ENCODE measurements at regions not wholly inside any gene's neighbourhood (a gene's known extent, or its start where the extent isn't known, plus 50 kb on each side); places are given as distances from the start of the nearest gene placed in this dataset.

- no peak overlapping the region for H4K5ac ChIP-seq (ENCODE audit: insufficient read length, low read depth, low read length)
- no peak overlapping the region for H2BK12ac ChIP-seq (ENCODE audit: insufficient read length, low read depth, low read length)
- no peak overlapping the region for H3K56ac ChIP-seq (ENCODE audit: insufficient read length, low read depth, low read length)
- H3K14ac ChIP-seq (ENCODE audit: insufficient read depth, low read length): no peak overlapping the region
- H4K20me1 ChIP-seq (ENCODE audit: control insufficient read depth, insufficient read depth, insufficient read length): no peaks in the 10 kb centered on the region
- H2BK5ac ChIP-seq (ENCODE audit: insufficient read length, low read length): no peak overlapping the region
- H3K4me3 Mint-ChIP-seq: no peak overlapping the region
- no peaks in the 10 kb centered on the region for H3K4me1 ChIP-seq (ENCODE audit: insufficient read depth, low read length)
- H2BK120ac ChIP-seq (ENCODE audit: low read depth, low read length, poor library complexity, severe bottlenecking): no peak overlapping the region
- H3K4ac ChIP-seq (ENCODE audit: low read depth, low read length): no peak overlapping the region
- no peaks in the 10 kb centered on the region for H3K79me1 ChIP-seq (ENCODE audit: insufficient read depth, low read depth, low read length, poor library complexity, severe bottlenecking)
- H3K9me3 Mint-ChIP-seq: peaks cover 15 to 21% of the 10 kb centered on the region in 2 experiments
- H2AFZ ChIP-seq (ENCODE audit: low read length): no peak overlapping the region
- H4K91ac ChIP-seq (ENCODE audit: insufficient read length, low read depth, low read length): no peak overlapping the region
- no peak overlapping the region for H3K18ac ChIP-seq (ENCODE audit: insufficient read length, low read depth, low read length)
- peaks cover 5 to 18% (median 11%) of the 10 kb centered on the region in 3 experiments for H3K36me3 Mint-ChIP-seq (ENCODE audit: insufficient read depth in 1 of 3, low read depth in 3 of 3)
- no peaks in the 10 kb centered on the region for H3K27me3 ChIP-seq (ENCODE audit: insufficient read depth, low read length)
- H3K4me2 ChIP-seq (ENCODE audit: insufficient read depth, insufficient read length, low read length): no peak overlapping the region
- no peak overlapping the region for H3K9ac ChIP-seq (ENCODE audit: extremely low read depth, insufficient read length, low read length)
- no peak overlapping the region for H2BK20ac ChIP-seq (ENCODE audit: low read depth, low read length, poor library complexity, severe bottlenecking)
- no peaks in the 10 kb centered on the region for H3K9me3 ChIP-seq (ENCODE audit: control insufficient read depth, low read depth, low read length)
- H3K79me2 ChIP-seq (ENCODE audit: insufficient read depth, low read length): no peaks in the 10 kb centered on the region
- no peak overlapping the region for H3T11ph ChIP-seq (ENCODE audit: low read length)
- TF ChIP-seq, protein P1, sequence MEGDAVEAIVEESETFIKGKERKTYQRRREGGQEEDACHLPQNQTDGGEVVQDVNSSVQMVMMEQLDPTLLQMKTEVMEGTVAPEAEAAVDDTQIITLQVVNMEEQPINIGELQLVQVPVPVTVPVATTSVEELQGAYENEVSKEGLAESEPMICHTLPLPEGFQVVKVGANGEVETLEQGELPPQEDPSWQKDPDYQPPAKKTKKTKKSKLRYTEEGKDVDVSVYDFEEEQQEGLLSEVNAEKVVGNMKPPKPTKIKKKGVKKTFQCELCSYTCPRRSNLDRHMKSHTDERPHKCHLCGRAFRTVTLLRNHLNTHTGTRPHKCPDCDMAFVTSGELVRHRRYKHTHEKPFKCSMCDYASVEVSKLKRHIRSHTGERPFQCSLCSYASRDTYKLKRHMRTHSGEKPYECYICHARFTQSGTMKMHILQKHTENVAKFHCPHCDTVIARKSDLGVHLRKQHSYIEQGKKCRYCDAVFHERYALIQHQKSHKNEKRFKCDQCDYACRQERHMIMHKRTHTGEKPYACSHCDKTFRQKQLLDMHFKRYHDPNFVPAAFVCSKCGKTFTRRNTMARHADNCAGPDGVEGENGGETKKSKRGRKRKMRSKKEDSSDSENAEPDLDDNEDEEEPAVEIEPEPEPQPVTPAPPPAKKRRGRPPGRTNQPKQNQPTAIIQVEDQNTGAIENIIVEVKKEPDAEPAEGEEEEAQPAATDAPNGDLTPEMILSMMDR (conservative IDR thresholded peaks at IDR 0.05): no peak
- H3K27ac Mint-ChIP-seq: no peak overlapping the region
- H3K27me3 Mint-ChIP-seq (ENCODE audit: low read depth): no peaks in the 10 kb centered on the region; the same call in 1 of the 2 replicates
- H3K23me2 ChIP-seq (ENCODE audit: insufficient read length, low read depth, low read length, poor library complexity, severe bottlenecking): no peaks in the 10 kb centered on the region
- H2AK5ac ChIP-seq (ENCODE audit: insufficient read length, low read length): no peak overlapping the region
- no peak overlapping the region for H2BK15ac ChIP-seq (ENCODE audit: low read depth, low read length)
- no peaks in the 10 kb centered on the region for H3K4me1 Mint-ChIP-seq
- no peak overlapping the region for H3K23ac ChIP-seq (ENCODE audit: insufficient read length, low read depth, low read length)
- H3K27ac ChIP-seq (ENCODE audit: insufficient read length, low read depth, low read length): no peak overlapping the region
- no peak overlapping the region for H4K8ac ChIP-seq (replicated peaks; ENCODE audit: insufficient read length, low read depth, low read length)
- DNase-seq: no peak
Observed at GRCh38 chr13:46975173-46975572, 78.3 kb upstream of the HTR2A start.

All from H9 (cell line).